ENCODE measurements at regions not wholly inside any gene's neighbourhood (a gene's known extent, or its start where the extent isn't known, plus 50 kb on each side); places are given as distances from the start of the nearest gene placed in this dataset.

GRCh38 chr6:17182961-17183360 is 81.1 kb downstream of the STMND1 start:
- CTCF ChIA-PET = no interaction called here
- Mint-ChIP-seq H3K27me3 (peaks cover 2% of the 10 kb centered on the region), H3K36me3 (ENCODE audit: low read depth) (no peaks in the 10 kb centered on the region), H3K4me3 (no peak overlapping the region), H3K27ac (no peak overlapping the region), H3K9me3 (no peaks in the 10 kb centered on the region), H3K4me1 (no peaks in the 10 kb centered on the region)
- POLR2A ChIA-PET = no interaction called here
- no peak for DNase-seq

GRCh38 chr6:17186925-17187324 is 85.1 kb downstream of the STMND1 start:
- ChIA-PET POLR2A (no interaction called here), CTCF (no interaction called here)
- no peaks in the 10 kb centered on the region for H3K4me1 Mint-ChIP-seq
- no peak overlapping the region for H3K27ac Mint-ChIP-seq
- no peak overlapping the region for H3K4me3 Mint-ChIP-seq
- H3K36me3 Mint-ChIP-seq (ENCODE audit: low read depth) = no peaks in the 10 kb centered on the region
- no peak for DNase-seq
- no peaks in the 10 kb centered on the region for H3K9me3 Mint-ChIP-seq
- H3K27me3 Mint-ChIP-seq = peaks cover 5% of the 10 kb centered on the region

- H3K9me3 Mint-ChIP-seq = no peaks in the 10 kb centered on the region
- no peak overlapping the region for H3K4me3 Mint-ChIP-seq
- DNase-seq = no peak
- CTCF ChIA-PET = no interaction called here
- peaks cover 3% of the 10 kb centered on the region for H3K27me3 Mint-ChIP-seq
- H3K36me3 Mint-ChIP-seq (ENCODE audit: low read depth) = no peaks in the 10 kb centered on the region
- no peaks in the 10 kb centered on the region for H3K4me1 Mint-ChIP-seq
- POLR2A ChIA-PET = no interaction called here
- no peak overlapping the region for H3K27ac Mint-ChIP-seq
Measured at GRCh38 chr6:17193106-17193775, 87.9 kb upstream of the RBM24 start.

- Mint-ChIP-seq H3K27me3 (no peaks in the 10 kb centered on the region), H3K4me3 (no peak overlapping the region), H3K9me3 (peaks cover 3% of the 10 kb centered on the region), H3K27ac (no peak overlapping the region), H3K36me3 (ENCODE audit: low read depth) (no peaks in the 10 kb centered on the region), H3K4me1 (no peaks in the 10 kb centered on the region)
- ChIA-PET POLR2A (no interaction called here), CTCF (no interaction called here)
- DNase-seq = no peak
Measured at GRCh38 chr6:17197607-17198006, 83.6 kb upstream of the RBM24 start.

GRCh38 chr6:17200395-17200794 is 80.8 kb upstream of the RBM24 start:
- ChIA-PET POLR2A (no interaction called here), CTCF (interaction anchor here (0.8 kb wide), 1 partner anchor 27 kb away, joined by 3 read pairs; no protein-coding TSS in a partner anchor)
- Mint-ChIP-seq H3K27ac (no peak overlapping the region), H3K4me1 (no peaks in the 10 kb centered on the region), H3K36me3 (ENCODE audit: low read depth) (no peaks in the 10 kb centered on the region), H3K9me3 (peaks cover 3% of the 10 kb centered on the region), H3K4me3 (no peak overlapping the region), H3K27me3 (no peaks in the 10 kb centered on the region)
- no peak for DNase-seq

GRCh38 chr6:17202526-17202925 is 78.6 kb upstream of the RBM24 start:
- H3K27ac Mint-ChIP-seq = no peak overlapping the region
- no peak for DNase-seq
- H3K36me3 Mint-ChIP-seq (ENCODE audit: low read depth) = no peaks in the 10 kb centered on the region
- no peaks in the 10 kb centered on the region for H3K4me1 Mint-ChIP-seq
- no peak overlapping the region for H3K4me3 Mint-ChIP-seq
- H3K9me3 Mint-ChIP-seq = peaks cover 7% of the 10 kb centered on the region
- H3K27me3 Mint-ChIP-seq = no peaks in the 10 kb centered on the region
- ChIA-PET POLR2A (no interaction called here), CTCF (interaction anchor here (0.6 kb wide), 1 partner anchor 140 kb away, joined by 3 read pairs; no protein-coding TSS in a partner anchor)

- Mint-ChIP-seq H3K36me3 (ENCODE audit: low read depth) (no peaks in the 10 kb centered on the region), H3K4me3 (no peak overlapping the region), H3K4me1 (no peaks in the 10 kb centered on the region), H3K27me3 (no peaks in the 10 kb centered on the region), H3K9me3 (peaks cover 7% of the 10 kb centered on the region), H3K27ac (no peak overlapping the region)
- no peak for DNase-seq
- ChIA-PET CTCF (no interaction called here), POLR2A (no interaction called here)
Measured at GRCh38 chr6:17204533-17204932, 76.6 kb upstream of the RBM24 start.

- ChIA-PET CTCF (interaction anchor here (0.9 kb wide), 1 partner anchor 18 kb away, joined by 3 read pairs; no protein-coding TSS in a partner anchor), POLR2A (no interaction called here)
- H3K27me3 Mint-ChIP-seq = no peaks in the 10 kb centered on the region
- no peak overlapping the region for H3K27ac Mint-ChIP-seq
- H3K4me3 Mint-ChIP-seq = no peak overlapping the region
- H3K36me3 Mint-ChIP-seq (ENCODE audit: low read depth) = no peaks in the 10 kb centered on the region
- no peaks in the 10 kb centered on the region for H3K4me1 Mint-ChIP-seq
- peaks cover 5% of the 10 kb centered on the region for H3K9me3 Mint-ChIP-seq
- DNase-seq = no peak
Measured at GRCh38 chr6:17206566-17207072, 74.5 kb upstream of the RBM24 start.

- DNase-seq = no peak
- ChIA-PET CTCF (interaction anchor here (0.9 kb wide), 1 partner anchor 19 kb away, joined by 3 read pairs; no protein-coding TSS in a partner anchor), POLR2A (no interaction called here)
- Mint-ChIP-seq H3K4me3 (no peak overlapping the region), H3K4me1 (no peaks in the 10 kb centered on the region), H3K36me3 (ENCODE audit: low read depth) (no peaks in the 10 kb centered on the region), H3K27me3 (no peaks in the 10 kb centered on the region), H3K27ac (no peak overlapping the region), H3K9me3 (peaks cover 5% of the 10 kb centered on the region)
Measured at GRCh38 chr6:17207281-17207680, 73.9 kb upstream of the RBM24 start.

- H3K27ac Mint-ChIP-seq = no peak overlapping the region
- H3K4me1 Mint-ChIP-seq = no peaks in the 10 kb centered on the region
Measured at GRCh38 chr6:17210683-17211082, 70.5 kb upstream of the RBM24 start.

GRCh38 chr6:17211101-17211500 is 70.1 kb upstream of the RBM24 start:
- no peak for DNase-seq
- H3K4me3 Mint-ChIP-seq = no peak overlapping the region
- no peaks in the 10 kb centered on the region for H3K4me1 Mint-ChIP-seq
- H3K27me3 Mint-ChIP-seq = no peaks in the 10 kb centered on the region
- H3K36me3 Mint-ChIP-seq (ENCODE audit: low read depth) = no peaks in the 10 kb centered on the region
- ChIA-PET POLR2A (no interaction called here), CTCF (no interaction called here)
- H3K27ac Mint-ChIP-seq = no peak overlapping the region
- H3K9me3 Mint-ChIP-seq = no peaks in the 10 kb centered on the region

More at GRCh38 chr6:17210683-17211082, 70.5 kb upstream of the RBM24 start:
- CTCF ChIA-PET = no interaction called here
- POLR2A ChIA-PET = no interaction called here
- Mint-ChIP-seq H3K27me3 (no peaks in the 10 kb centered on the region), H3K9me3 (peaks cover 2% of the 10 kb centered on the region), H3K4me3 (no peak overlapping the region), H3K36me3 (ENCODE audit: low read depth) (no peaks in the 10 kb centered on the region)
- DNase-seq = no peak

- Mint-ChIP-seq H3K36me3 (ENCODE audit: low read depth) (no peaks in the 10 kb centered on the region), H3K27ac (no peak overlapping the region), H3K27me3 (no peaks in the 10 kb centered on the region), H3K4me3 (no peak overlapping the region), H3K4me1 (no peaks in the 10 kb centered on the region), H3K9me3 (no peaks in the 10 kb centered on the region)
- CTCF ChIA-PET = no interaction called here
- POLR2A ChIA-PET = no interaction called here
- DNase-seq = no peak
Measured at GRCh38 chr6:17212546-17213371, 68.4 kb upstream of the RBM24 start.

- Mint-ChIP-seq H3K27ac (no peak overlapping the region), H3K4me3 (no peak overlapping the region), H3K36me3 (ENCODE audit: low read depth) (no peaks in the 10 kb centered on the region), H3K4me1 (no peaks in the 10 kb centered on the region), H3K9me3 (no peaks in the 10 kb centered on the region), H3K27me3 (no peaks in the 10 kb centered on the region)
- ChIA-PET POLR2A (no interaction called here), CTCF (no interaction called here)
- no peak for DNase-seq
Measured at GRCh38 chr6:17214106-17214505, 67.1 kb upstream of the RBM24 start.

Measured in activated CD4-positive, alpha-beta T cell treated with anti-CD3 and anti-CD28 coated beads, Interleukin-2, amount 10 ng/mL, durations not matched to agents 7 days and 5 days (primary cell).